GM12878 (cell line): ENCODE measurements at regions not wholly inside any gene's neighbourhood (a gene's known extent, or its start where the extent isn't known, plus 50 kb on each side); places are given as distances from the start of the nearest gene placed in this dataset.

Experiments used
- ATAC-seq: fragments of 200-7000 bp; cut with Tn5 transposase; 3 replicates; pipeline ENCODE4 v1.9.1; 2020; ENCODE audit warnings: mild to moderate bottlenecking, moderate library complexity
- BruUV-seq: library from RNA; stranded (reverse); fragments of 400-500 nt; replicated peaks from 2 replicates; lab custom pipeline; 2021; lab: Mats Ljungman, UMichigan
- CTCF ChIA-PET: fragments of 300-600 bp; sonication (Branson Sonifier 250); formaldehyde crosslinking; extraction: SDS; loops from one replicate; lab custom pipeline; 2021; ENCODE audit warnings: inconsistent platforms; lab: Yijun Ruan, JAX
- POLR2A ChIA-PET: fragments of 350-600 bp; formaldehyde crosslinking; extraction: SDS; loops from one replicate; lab custom pipeline; 2021; ENCODE audit warnings: inconsistent platforms; lab: Charles Lee
- RAD21 ChIA-PET: fragments of 300-600 bp; sonication (Branson Sonifier 250); formaldehyde crosslinking; loops from one replicate; lab custom pipeline; 2023; ENCODE audit warnings: antibody characterized with exemption; ENCODE audit not compliant: unreplicated experiment; lab: Charles Lee
- SMC1A ChIA-PET: fragments of 300-600 bp; sonication (Branson Sonifier 250); formaldehyde crosslinking; loops from one replicate; lab custom pipeline; 2023; ENCODE audit not compliant: unreplicated experiment, uncharacterized antibody; lab: Charles Lee
- DNase-seq: peaks from one replicate; pipeline ENCODE4 v3.0.0-alpha.2; 2011; ENCODE audit warnings: low read depth, low spot score
- FAIRE-seq: peaks from 3 replicates; lab custom pipeline; 2011; peaks lifted over from hg19 to GRCh38; lab: Jason Lieb, UNC
- H2AFZ ChIP-seq: 2 replicates; pipeline ENCODE4 v1.6.0; 2011; ENCODE audit warnings: low read depth, low read length, control low read depth; ENCODE audit not compliant: control insufficient read depth
- H3K27ac ChIP-seq: 2 replicates; pipeline ENCODE4 v1.5.1; 2011; ENCODE audit warnings: control low read depth; ENCODE audit not compliant: control insufficient read depth, insufficient read depth
- H3K27me3 ChIP-seq, 2 experiments: replicated peaks in 1 of 2; 2 replicates each; pipeline versions ENCODE4 v1.6.0 to v1.6.1; 2011; ENCODE audit warnings: low read length in 1 of 2; ENCODE audit not compliant: control insufficient read depth in 2 of 2, insufficient read depth in 2 of 2
- H3K36me3 ChIP-seq, 2 experiments: 2 replicates each; pipeline ENCODE4 v1.5.1; 2011; ENCODE audit warnings: low read length in 1 of 2; ENCODE audit not compliant: control insufficient read depth in 2 of 2, insufficient read depth in 2 of 2
- H3K4me1 ChIP-seq: 2 replicates; pipeline ENCODE4 v1.6.1; 2011; ENCODE audit warnings: mild to moderate bottlenecking, low read length, moderate library complexity, mixed read lengths; ENCODE audit not compliant: control insufficient read depth, insufficient read depth
- H3K4me2 ChIP-seq: 2 replicates; pipeline ENCODE4 v1.6.0; 2011; ENCODE audit warnings: control low read depth; ENCODE audit not compliant: control insufficient read depth, insufficient read depth
- H3K4me3 ChIP-seq: fragments of 200-600 bp; sonication (generic); 2 replicates; pipeline ENCODE4 v1.5.1; 2016
- H3K79me2 ChIP-seq: 2 replicates; pipeline ENCODE4 v1.6.0; 2011; ENCODE audit warnings: low read length; ENCODE audit not compliant: control insufficient read depth, insufficient read depth
- H3K9ac ChIP-seq: 2 replicates; pipeline ENCODE4 v1.8.0; 2011; ENCODE audit warnings: low read length, control low read depth, mixed read lengths; ENCODE audit not compliant: control insufficient read depth, insufficient read depth
- H3K9me3 ChIP-seq: replicated peaks from 3 replicates; pipeline ENCODE4 v1.5.1; 2011; ENCODE audit warnings: mild to moderate bottlenecking, low read length; ENCODE audit not compliant: control insufficient read depth, insufficient read depth
- H4K20me1 ChIP-seq: 2 replicates; pipeline ENCODE4 v1.6.0; 2011; ENCODE audit not compliant: control insufficient read depth, insufficient read depth
- ASH2L ChIP-seq: fragments of 300-600, 200-600 bp; sonication (generic); IDR thresholded peaks from 2 replicates; pipeline ENCODE4 v1.6.1; 2017; ENCODE audit warnings: low read depth, mild to moderate bottlenecking, borderline replicate concordance
- EED ChIP-seq: sonication (generic); IDR thresholded peaks from 2 replicates; pipeline ENCODE4 v1.6.1; 2016; ENCODE audit warnings: antibody characterized with exemption, low read depth
- IRF4 ChIP-seq: IDR thresholded peaks from 2 replicates; pipeline ENCODE4 v1.6.1; 2011; ENCODE audit warnings: low read depth, low read length
- KDM1A ChIP-seq: fragments of 200-600 bp; sonication (generic); IDR thresholded peaks from 2 replicates; pipeline ENCODE4 v1.6.1; 2016; ENCODE audit warnings: borderline replicate concordance
- NR2F1 ChIP-seq: fragments of 450-650 bp; conservative IDR thresholded peaks from 2 replicates; pipeline ENCODE4 v1.6.1; 2017; ENCODE audit warnings: mild to moderate bottlenecking
- RB1 ChIP-seq: fragments of 450-650 bp; formaldehyde crosslinking; IDR thresholded peaks from 2 replicates; pipeline ENCODE4 v1.6.1; 2017; ENCODE audit warnings: mild to moderate bottlenecking, borderline replicate concordance
- TBL1XR1 ChIP-seq: IDR thresholded peaks from 2 replicates; pipeline ENCODE4 v1.6.1; 2012; ENCODE audit warnings: low read depth, low read length, improper control_type of control experiment
- TCF3 ChIP-seq: IDR thresholded peaks from 2 replicates; pipeline ENCODE4 v1.6.1; 2012; ENCODE audit warnings: low read depth, mild to moderate bottlenecking, low read length, borderline replicate concordance; ENCODE audit not compliant: insufficient read depth
- ZNF217 ChIP-seq: fragments of 450-650 bp; IDR thresholded peaks from 2 replicates; pipeline ENCODE4 v1.6.1; 2017; ENCODE audit warnings: antibody characterized with exemption, mild to moderate bottlenecking
- ZNF384 ChIP-seq: IDR thresholded peaks from 2 replicates; pipeline ENCODE4 v1.6.1; 2012; ENCODE audit warnings: low read depth, mild to moderate bottlenecking, low read length, improper control_type of control experiment, borderline replicate concordance
- WGBS: methylation state at CpG from one replicate; pipeline ENCODE4 v1.1.6; 2016; ENCODE audit warnings: low lambda C conversion rate; ENCODE audit not compliant: insufficient replicate concordance, insufficient coverage; ENCODE audit errors: missing lambda C conversion rate; 5-methylcytosine and 5-hydroxymethylcytosine counted together
- in situ Hi-C: fragments of 300-500 bp; cut with MboI; formaldehyde crosslinking; loops from 9 replicates; pipeline ENCODE4 v1.14.3; 2018; ENCODE audit warnings: mixed read lengths
- intact Hi-C: fragments of 100-400 bp; cut with micrococcal nuclease; formaldehyde crosslinking; loops from one replicate; pipeline ENCODE4 v1.14.2; 2022; ENCODE audit not compliant: unreplicated experiment
- TF ChIP-seq, protein P1 (sequence below): fragments of 450-650 bp; IDR thresholded peaks from 2 replicates; pipeline ENCODE4 v1.6.1; 2016; ENCODE audit warnings: mild to moderate bottlenecking
- TF ChIP-seq, protein P2 (sequence below): fragments of 450-650 bp; IDR thresholded peaks from 2 replicates; pipeline ENCODE4 v1.6.1; 2017; ENCODE audit warnings: mild to moderate bottlenecking, moderate library complexity

DNA sequence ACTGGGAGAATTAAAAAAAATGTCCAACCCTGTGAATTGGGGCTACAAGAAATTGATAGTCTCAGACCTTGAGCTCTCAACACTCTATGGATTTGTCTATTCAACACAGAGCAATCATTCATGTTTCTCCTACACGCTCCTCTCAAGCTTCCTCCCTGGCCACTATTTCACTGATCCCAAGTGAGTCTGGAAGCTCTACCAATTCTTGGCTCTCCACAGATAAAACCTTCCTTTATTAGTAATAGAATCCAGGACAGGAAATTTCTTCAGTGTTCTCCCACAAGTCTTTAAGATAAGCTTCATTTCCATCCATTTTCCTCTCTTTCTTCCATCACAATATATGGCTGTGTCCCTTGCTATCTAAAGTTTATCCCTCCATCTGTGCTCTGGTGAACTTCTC is 215.1 kb upstream of the PAPPA start:
- Histone ChIP-seq H3K4me2 (no peak overlapping the region), H3K4me1 (no peaks in the 10 kb centered on the region), H3K9me3 (no peaks in the 10 kb centered on the region), H3K79me2 (no peaks in the 10 kb centered on the region), H3K27me3 (no peaks in the 10 kb centered on the region), H4K20me1 (no peaks in the 10 kb centered on the region), H3K27ac (no peak overlapping the region), H3K36me3 (no peaks in the 10 kb centered on the region), H3K4me3 (no peak overlapping the region), H3K9ac (no peak overlapping the region), H2AFZ (no peak overlapping the region)
- ChIA-PET SMC1A (no interaction called here), RAD21 (no interaction called here), CTCF (no interaction called here), POLR2A (no interaction called here)
- DNase-seq: no peak
- intact Hi-C loops (no loop called here), in situ Hi-C loops (no loop called here)
- TF ChIP-seq RB1 (no peak), KDM1A (no peak), ZNF217 (no peak), ZNF384 (no peak), EED (no peak), IRF4 (no peak), ASH2L (no peak), TCF3 (no peak), TBL1XR1 (no peak), NR2F1 (no peak)
- TF ChIP-seq, protein P1, sequence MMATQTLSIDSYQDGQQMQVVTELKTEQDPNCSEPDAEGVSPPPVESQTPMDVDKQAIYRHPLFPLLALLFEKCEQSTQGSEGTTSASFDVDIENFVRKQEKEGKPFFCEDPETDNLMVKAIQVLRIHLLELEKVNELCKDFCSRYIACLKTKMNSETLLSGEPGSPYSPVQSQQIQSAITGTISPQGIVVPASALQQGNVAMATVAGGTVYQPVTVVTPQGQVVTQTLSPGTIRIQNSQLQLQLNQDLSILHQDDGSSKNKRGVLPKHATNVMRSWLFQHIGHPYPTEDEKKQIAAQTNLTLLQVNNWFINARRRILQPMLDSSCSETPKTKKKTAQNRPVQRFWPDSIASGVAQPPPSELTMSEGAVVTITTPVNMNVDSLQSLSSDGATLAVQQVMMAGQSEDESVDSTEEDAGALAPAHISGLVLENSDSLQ: no peak
- TF ChIP-seq, protein P2, sequence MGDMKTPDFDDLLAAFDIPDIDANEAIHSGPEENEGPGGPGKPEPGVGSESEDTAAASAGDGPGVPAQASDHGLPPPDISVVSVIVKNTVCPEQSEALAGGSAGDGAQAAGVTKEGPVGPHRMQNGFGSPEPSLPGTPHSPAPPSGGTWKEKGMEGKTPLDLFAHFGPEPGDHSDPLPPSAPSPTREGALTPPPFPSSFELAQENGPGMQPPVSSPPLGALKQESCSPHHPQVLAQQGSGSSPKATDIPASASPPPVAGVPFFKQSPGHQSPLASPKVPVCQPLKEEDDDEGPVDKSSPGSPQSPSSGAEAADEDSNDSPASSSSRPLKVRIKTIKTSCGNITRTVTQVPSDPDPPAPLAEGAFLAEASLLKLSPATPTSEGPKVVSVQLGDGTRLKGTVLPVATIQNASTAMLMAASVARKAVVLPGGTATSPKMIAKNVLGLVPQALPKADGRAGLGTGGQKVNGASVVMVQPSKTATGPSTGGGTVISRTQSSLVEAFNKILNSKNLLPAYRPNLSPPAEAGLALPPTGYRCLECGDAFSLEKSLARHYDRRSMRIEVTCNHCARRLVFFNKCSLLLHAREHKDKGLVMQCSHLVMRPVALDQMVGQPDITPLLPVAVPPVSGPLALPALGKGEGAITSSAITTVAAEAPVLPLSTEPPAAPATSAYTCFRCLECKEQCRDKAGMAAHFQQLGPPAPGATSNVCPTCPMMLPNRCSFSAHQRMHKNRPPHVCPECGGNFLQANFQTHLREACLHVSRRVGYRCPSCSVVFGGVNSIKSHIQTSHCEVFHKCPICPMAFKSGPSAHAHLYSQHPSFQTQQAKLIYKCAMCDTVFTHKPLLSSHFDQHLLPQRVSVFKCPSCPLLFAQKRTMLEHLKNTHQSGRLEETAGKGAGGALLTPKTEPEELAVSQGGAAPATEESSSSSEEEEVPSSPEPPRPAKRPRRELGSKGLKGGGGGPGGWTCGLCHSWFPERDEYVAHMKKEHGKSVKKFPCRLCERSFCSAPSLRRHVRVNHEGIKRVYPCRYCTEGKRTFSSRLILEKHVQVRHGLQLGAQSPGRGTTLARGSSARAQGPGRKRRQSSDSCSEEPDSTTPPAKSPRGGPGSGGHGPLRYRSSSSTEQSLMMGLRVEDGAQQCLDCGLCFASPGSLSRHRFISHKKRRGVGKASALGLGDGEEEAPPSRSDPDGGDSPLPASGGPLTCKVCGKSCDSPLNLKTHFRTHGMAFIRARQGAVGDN: no peak
- no TSS peak for BruUV-seq
- WGBS: 43% methylated on average over 1 of the region's 1 CpG
- no peak for ATAC-seq
- FAIRE-seq: no peak
